Neural crest cell (in vitro differentiated cells): ENCODE measurements at regions not wholly inside any gene's neighbourhood (a gene's known extent, or its start where the extent isn't known, plus 50 kb on each side); places are given as distances from the start of the nearest gene placed in this dataset.
A peak's percentile ranks its signal among the peaks of the same experiment; 100 is the strongest.
"Not testable (repeated sequence)": the region's sequence is repeated elsewhere in the genome, so short reads cannot be mapped to it uniquely, and the experiment has no call there.

ENCODE experiments used
- DNase-seq: peaks from one replicate; pipeline ENCODE4 v3.0.0; 2021; ENCODE audit warnings: low read depth, mixed read lengths, low spot score
- H3K27ac Mint-ChIP-seq: one replicate; pipeline ENCODE4 v1.8.0; 2021; ENCODE audit warnings: mild to moderate bottlenecking, mixed read lengths; ENCODE audit not compliant: unreplicated experiment
- H3K27me3 Mint-ChIP-seq: 2 replicates; pipeline ENCODE4 v1.8.0; 2021; ENCODE audit warnings: low read depth, mild to moderate bottlenecking, mixed read lengths
- H3K36me3 Mint-ChIP-seq: 2 replicates; pipeline ENCODE4 v1.8.0; 2021; ENCODE audit warnings: low read depth, mild to moderate bottlenecking, mixed read lengths
- H3K4me1 Mint-ChIP-seq: 2 replicates; pipeline ENCODE4 v1.8.0; 2021; ENCODE audit warnings: mixed read lengths
- H3K4me3 Mint-ChIP-seq: one replicate; pipeline ENCODE4 v1.8.0; 2021; ENCODE audit warnings: mild to moderate bottlenecking, mixed read lengths
- H3K9me3 Mint-ChIP-seq: 2 replicates; pipeline ENCODE4 v1.8.0; 2021; ENCODE audit warnings: mixed read lengths
- TF ChIP-seq, protein P1 (sequence below): fragments of 200-600 bp; sonication (generic); conservative IDR thresholded peaks from 2 replicates; pipeline ENCODE4 v1.5.0; 2021; ENCODE audit warnings: antibody characterized with exemption, mild to moderate bottlenecking

DNA sequence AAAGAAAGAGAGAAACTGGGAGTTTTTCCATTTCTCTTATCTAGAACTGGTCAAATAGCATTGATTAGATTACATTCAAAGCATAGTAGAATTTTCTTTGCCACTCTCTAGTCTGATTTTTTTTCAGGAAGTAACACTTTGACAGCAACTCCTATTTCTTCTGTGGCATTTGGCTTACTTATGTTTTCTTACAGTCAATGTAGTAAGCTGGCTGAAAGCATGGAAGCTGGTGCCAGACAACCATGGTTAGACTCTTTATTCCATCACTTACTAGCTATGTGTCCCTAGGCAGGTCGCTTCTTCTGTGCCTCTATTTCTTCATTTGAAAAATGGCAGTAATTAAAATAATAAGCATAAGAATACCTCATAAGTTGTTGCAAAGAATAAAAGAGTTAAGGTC, 54.2 kb upstream of the OPRM1 start:
- Mint-ChIP-seq H3K36me3 (no peaks in the 10 kb centered on the region), H3K27me3 (no peaks in the 10 kb centered on the region), H3K27ac (no peak overlapping the region), H3K4me3 (no peak overlapping the region), H3K9me3 (no peaks in the 10 kb centered on the region), H3K4me1 (no peaks in the 10 kb centered on the region)
- TF ChIP-seq, protein P1, sequence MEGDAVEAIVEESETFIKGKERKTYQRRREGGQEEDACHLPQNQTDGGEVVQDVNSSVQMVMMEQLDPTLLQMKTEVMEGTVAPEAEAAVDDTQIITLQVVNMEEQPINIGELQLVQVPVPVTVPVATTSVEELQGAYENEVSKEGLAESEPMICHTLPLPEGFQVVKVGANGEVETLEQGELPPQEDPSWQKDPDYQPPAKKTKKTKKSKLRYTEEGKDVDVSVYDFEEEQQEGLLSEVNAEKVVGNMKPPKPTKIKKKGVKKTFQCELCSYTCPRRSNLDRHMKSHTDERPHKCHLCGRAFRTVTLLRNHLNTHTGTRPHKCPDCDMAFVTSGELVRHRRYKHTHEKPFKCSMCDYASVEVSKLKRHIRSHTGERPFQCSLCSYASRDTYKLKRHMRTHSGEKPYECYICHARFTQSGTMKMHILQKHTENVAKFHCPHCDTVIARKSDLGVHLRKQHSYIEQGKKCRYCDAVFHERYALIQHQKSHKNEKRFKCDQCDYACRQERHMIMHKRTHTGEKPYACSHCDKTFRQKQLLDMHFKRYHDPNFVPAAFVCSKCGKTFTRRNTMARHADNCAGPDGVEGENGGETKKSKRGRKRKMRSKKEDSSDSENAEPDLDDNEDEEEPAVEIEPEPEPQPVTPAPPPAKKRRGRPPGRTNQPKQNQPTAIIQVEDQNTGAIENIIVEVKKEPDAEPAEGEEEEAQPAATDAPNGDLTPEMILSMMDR, result no peak
- DNase-seq, result no peak

DNA sequence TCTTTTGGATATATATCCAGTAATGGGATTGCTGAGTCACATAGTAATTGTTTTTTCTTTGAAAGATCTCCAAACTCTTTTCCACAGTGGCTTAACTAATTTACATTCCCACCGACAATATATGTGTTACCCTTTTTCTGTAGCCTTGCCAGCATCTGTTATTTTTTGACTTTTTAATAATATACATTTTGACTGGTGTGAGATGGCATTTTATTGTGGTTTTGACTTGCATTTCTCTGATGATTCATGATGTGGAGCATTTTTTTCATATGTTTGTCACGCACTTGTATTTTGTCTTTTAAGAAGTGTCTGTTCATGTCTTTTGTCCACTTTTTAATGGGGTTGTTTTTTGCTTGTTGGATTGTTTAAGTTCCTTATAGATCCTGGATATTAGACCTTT, 58.9 kb upstream of the OPRM1 start:
- Mint-ChIP-seq H3K27ac (no peak overlapping the region), H3K36me3 (no peaks in the 10 kb centered on the region), H3K9me3 (no peaks in the 10 kb centered on the region), H3K4me3 (no peak overlapping the region), H3K4me1 (peaks cover 8% of the 10 kb centered on the region), H3K27me3 (no peaks in the 10 kb centered on the region)
- TF ChIP-seq, protein P1, result no peak
- no peak for DNase-seq

DNA sequence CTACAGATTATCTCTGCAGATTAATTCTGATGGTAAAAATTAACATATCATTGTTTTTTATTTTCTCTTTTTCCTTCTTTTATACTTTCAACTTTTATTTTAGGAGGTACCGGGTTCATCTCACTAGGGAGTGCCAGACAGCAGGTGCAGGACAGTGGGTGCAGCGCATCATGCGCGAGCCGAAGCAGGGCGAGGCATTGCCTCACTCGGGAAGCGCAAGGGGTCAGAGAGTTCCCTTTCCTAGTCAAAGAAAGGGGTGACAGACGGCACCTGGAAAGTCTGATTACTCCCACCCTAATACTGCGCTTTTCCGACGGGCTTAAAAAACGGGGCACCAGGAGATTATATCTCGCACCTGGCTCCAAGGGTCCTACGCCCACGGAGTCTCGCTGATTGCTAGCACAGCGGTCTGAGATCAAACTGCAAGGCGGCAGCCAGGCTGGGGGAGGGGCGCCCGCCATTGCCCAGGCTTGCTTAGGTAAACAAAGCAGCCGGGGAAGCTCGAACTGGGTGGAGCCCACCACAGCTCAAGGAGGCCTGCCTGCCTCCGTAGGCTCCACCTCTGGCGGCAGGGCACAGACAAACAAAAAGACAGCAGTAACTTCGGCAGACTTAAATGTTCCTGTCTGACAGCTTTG, 60.0 kb upstream of the OPRM1 start:
- not testable (repeated sequence) for H3K27ac Mint-ChIP-seq, DNase-seq, H3K4me1 Mint-ChIP-seq, H3K36me3 Mint-ChIP-seq, H3K9me3 Mint-ChIP-seq, H3K27me3 Mint-ChIP-seq
- H3K4me3 Mint-ChIP-seq, result peak overlapping the region; percentile 56

DNA sequence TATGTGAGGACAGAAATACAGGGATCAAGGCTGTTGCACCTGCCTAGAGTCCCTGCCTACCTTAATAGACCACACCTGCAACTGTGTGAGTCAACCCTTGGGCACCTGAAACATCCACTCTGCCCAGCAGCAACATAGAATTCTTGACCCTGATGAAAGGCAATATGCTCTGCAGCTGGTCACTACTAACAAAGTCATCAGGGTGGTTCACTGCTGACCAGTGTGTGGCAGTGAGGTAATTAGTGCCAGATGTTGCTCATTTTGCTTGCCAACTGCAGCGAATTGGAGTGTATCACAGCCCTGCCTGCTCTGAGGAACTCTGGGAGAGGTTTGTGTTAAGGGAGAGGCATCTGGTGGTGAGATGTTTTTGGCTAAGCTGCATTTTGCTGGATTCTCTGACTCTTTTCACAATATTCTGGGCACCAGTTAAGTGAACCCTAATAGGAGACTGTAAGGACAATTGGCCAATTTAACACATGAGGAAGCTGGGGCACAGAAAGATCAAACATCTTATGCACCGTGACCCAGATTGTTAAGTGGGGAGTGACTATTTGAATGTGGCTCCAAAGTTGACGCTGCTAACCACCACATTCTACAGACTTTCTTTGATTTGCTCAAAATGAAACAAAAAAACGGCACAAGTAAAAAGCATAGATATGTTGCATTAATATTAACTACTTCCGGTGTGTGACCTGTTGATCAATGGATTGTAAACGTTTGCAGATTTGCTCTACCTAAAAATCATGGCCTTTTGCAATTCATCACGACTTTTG, 61.9 kb upstream of the OPRM1 start:
- DNase-seq, result no peak
- Mint-ChIP-seq H3K27me3 (no peaks in the 10 kb centered on the region), H3K4me3 (no peak overlapping the region), H3K9me3 (no peaks in the 10 kb centered on the region), H3K4me1 (peaks cover 8% of the 10 kb centered on the region), H3K36me3 (no peaks in the 10 kb centered on the region), H3K27ac (no peak overlapping the region)
- TF ChIP-seq, protein P1, result no peak

DNA sequence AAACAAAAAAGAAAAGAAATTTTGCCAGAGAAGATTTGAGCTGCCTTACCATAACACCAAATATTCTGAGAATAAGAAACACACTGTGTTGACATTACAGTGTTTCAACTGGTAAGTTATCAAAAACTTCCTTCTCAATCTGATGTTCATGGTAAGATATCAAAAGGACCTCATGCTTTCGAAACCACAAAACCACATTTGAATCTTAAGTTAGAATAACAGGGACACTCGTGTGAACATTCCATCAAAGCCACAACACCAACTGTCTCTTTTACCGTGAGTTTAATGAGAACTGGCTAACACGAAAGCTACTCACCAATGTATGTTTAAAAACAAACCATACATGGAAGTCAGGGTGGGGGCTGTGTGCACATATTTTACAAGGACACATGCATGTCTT, 73.0 kb upstream of the OPRM1 start:
- Mint-ChIP-seq H3K27ac (no peak overlapping the region), H3K4me1 (peaks cover 11% of the 10 kb centered on the region), H3K27me3 (no peaks in the 10 kb centered on the region), H3K4me3 (no peak overlapping the region), H3K9me3 (no peaks in the 10 kb centered on the region), H3K36me3 (no peaks in the 10 kb centered on the region)
- TF ChIP-seq, protein P1, result no peak
- DNase-seq, result no peak

DNA sequence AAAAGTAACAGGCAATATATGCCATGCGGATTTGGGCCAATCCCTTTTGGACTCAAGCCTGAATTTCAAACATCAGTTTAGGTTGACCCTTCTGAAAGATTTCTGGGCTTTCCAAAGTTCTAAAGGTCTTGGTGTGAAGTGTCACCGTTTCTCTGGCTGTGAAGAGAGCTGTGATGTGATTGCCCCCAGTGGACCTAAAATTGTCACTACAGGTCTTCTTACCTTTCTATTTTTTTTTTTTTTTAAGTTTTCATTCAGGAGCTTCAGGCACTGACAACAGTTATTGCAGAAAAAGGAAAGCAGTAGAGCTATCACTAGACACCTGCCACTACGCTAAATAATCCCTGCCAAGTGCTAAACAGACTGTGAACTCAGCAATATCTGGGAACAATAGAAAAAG, 75.7 kb upstream of the OPRM1 start:
- no peak overlapping the region for H3K27ac Mint-ChIP-seq
- peaks cover under 1% of the 10 kb centered on the region for H3K9me3 Mint-ChIP-seq
- peaks cover 18% of the 10 kb centered on the region for H3K4me1 Mint-ChIP-seq
- no peak for DNase-seq
- TF ChIP-seq, protein P1, result no peak
- H3K4me3 Mint-ChIP-seq, result no peak overlapping the region
- no peaks in the 10 kb centered on the region for H3K36me3 Mint-ChIP-seq
- H3K27me3 Mint-ChIP-seq, result no peaks in the 10 kb centered on the region
